ENCODE measurements at regions not wholly inside any gene's neighbourhood (a gene's known extent, or its start where the extent isn't known, plus 50 kb on each side); places are given as distances from the start of the nearest gene placed in this dataset.

DNA sequence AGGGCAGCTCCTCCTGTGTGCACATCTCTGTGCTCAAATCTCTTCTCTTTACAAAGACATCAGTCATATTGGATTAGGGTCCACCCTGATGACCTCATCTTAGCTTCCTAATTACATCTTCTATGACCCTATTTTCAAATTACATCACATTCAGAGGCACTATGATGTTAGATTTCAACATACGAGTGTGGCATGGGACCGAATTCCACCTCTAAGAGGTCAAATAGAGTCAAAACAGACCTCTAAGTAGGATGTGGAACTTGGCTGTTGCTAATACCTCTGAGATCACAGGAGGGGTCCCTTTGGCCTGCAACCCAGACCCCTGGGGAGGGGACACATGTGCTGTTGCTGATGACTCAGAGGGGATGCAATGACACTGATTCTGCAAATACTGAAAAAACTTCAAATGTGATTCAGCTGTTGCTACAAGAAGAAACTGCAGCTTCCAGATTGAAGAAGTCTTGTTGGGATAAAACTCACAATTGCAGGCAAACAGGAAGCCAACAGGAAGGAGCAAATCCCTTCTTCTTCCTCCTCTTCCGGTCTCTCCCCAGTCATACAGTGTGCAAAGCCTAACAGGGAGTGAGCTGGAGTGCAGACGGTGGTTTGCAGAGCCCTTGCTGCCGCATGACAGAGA is 216.2 kb downstream of the MYLK4 start:
- no peaks in the 10 kb centered on the region for H3K27me3 ChIP-seq
- TF ChIP-seq, protein P1, sequence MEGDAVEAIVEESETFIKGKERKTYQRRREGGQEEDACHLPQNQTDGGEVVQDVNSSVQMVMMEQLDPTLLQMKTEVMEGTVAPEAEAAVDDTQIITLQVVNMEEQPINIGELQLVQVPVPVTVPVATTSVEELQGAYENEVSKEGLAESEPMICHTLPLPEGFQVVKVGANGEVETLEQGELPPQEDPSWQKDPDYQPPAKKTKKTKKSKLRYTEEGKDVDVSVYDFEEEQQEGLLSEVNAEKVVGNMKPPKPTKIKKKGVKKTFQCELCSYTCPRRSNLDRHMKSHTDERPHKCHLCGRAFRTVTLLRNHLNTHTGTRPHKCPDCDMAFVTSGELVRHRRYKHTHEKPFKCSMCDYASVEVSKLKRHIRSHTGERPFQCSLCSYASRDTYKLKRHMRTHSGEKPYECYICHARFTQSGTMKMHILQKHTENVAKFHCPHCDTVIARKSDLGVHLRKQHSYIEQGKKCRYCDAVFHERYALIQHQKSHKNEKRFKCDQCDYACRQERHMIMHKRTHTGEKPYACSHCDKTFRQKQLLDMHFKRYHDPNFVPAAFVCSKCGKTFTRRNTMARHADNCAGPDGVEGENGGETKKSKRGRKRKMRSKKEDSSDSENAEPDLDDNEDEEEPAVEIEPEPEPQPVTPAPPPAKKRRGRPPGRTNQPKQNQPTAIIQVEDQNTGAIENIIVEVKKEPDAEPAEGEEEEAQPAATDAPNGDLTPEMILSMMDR (IDR thresholded peaks at IDR 0.05) = no peak
- TF ChIP-seq POLR2A (IDR thresholded peaks at IDR 0.05) = no peak
- no peak for TF ChIP-seq EP300 (IDR thresholded peaks at IDR 0.05)
- TF ChIP-seq POLR2AphosphoS5 (IDR thresholded peaks at IDR 0.05) = no peak
- DNase-seq = no peak
- H3K36me3 ChIP-seq = no peaks in the 10 kb centered on the region
- peak in 1 of 2 donors; percentile 29 for ATAC-seq (ENCODE audit: low FRiP score in 2 of 2)
- no peak overlapping the region for H3K27ac ChIP-seq
- 42 to 47% methylated on average over 5 of the region's 5 CpGs for WGBS, 2 donors
- H3K4me3 ChIP-seq = no peak overlapping the region
- peaks cover 0 to 6% (median 0%) of the 10 kb centered on the region in 4 donors for H3K9me3 ChIP-seq
- H3K4me1 ChIP-seq = peaks cover 0 to 12% (median 4%) of the 10 kb centered on the region in 4 donors

DNA sequence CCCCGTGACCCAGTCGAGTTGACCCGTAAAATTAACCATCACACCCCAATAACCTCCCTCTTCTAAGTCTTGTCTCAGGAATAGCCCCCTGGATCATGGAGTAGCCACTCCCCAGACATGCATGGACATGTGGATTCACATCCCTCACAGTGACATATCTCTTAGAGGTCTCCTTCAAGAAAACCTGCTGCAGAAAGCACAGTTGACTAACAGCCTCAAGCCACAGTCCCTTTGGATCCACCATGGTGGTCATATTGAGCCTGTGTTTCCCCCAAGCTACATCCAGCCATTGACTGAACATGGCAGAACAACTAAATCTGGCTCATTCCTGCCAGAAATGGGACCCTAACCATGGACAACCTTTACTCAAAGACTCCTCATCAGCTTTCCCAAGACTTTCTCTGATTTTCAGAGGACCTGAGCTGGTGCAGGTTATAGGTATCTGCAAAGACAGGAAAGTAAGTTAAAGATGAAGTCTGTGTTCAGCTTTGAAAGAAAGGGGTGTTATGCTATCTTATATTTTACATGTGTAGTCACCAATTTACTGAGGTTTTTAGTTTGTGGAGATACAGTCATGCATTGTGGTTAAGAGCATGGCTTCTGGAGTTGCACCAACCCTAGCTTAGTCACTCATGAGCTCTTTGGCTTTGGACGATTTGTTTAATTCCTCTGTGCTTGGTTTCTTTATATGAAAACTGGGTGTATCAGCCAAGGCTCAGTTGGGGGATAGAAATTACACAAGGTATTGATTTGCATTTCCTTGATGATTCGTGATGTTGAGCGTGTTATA is 219.1 kb downstream of the MYLK4 start:
- Histone ChIP-seq H3K27me3 (no peaks in the 10 kb centered on the region), H3K9me3 (peaks cover 0 to 6% (median 0%) of the 10 kb centered on the region in 4 donors), H3K27ac (no peak overlapping the region), H3K36me3 (no peaks in the 10 kb centered on the region), H3K4me3 (no peak overlapping the region), H3K4me1 (peaks cover 0 to 11% (median 4%) of the 10 kb centered on the region in 4 donors)
- peak in 1 of 2 donors; percentile 18 for ATAC-seq (ENCODE audit: low FRiP score in 2 of 2)
- no peak for DNase-seq
- TF ChIP-seq POLR2AphosphoS5 (IDR thresholded peaks at IDR 0.05) (no peak), POLR2A (IDR thresholded peaks at IDR 0.05) (no peak), EP300 (IDR thresholded peaks at IDR 0.05) (no peak)
- TF ChIP-seq, protein P1 (IDR thresholded peaks at IDR 0.05) = no peak
- WGBS, 2 donors = 72 to 85% methylated on average over 6 of the region's 6 CpGs

GRCh38 chr6:2529211-2529719 is 221.5 kb downstream of the MYLK4 start:
- DNase-seq = no peak
- no peaks in the 10 kb centered on the region for H3K27me3 ChIP-seq
- TF ChIP-seq POLR2AphosphoS5 (IDR thresholded peaks at IDR 0.05) (no peak), POLR2A (IDR thresholded peaks at IDR 0.05) (no peak), EP300 (IDR thresholded peaks at IDR 0.05) (no peak)
- TF ChIP-seq, protein P1 (IDR thresholded peaks at IDR 0.05) = no peak
- H3K27ac ChIP-seq = no peak overlapping the region
- 61 to 77% methylated on average over 6 to 7 of the region's 7 CpGs for whole genome bisulfite sequencing, 2 donors
- no peak overlapping the region for H3K4me3 ChIP-seq
- ATAC-seq (ENCODE audit: low FRiP score in 2 of 2) = no peak
- H3K4me1 ChIP-seq = no peaks in the 10 kb centered on the region
- H3K9me3 ChIP-seq = peaks cover 0 to 6% (median 0%) of the 10 kb centered on the region in 4 donors
- H3K36me3 ChIP-seq = no peaks in the 10 kb centered on the region

GRCh38 chr6:2528156-2528555 is 222.6 kb downstream of the MYLK4 start:
- no peak overlapping the region for H3K27ac ChIP-seq
- 76 to 85% methylated on average over 4 of the region's 4 CpGs for WGBS, 2 donors
- TF ChIP-seq EP300 (IDR thresholded peaks at IDR 0.05) (no peak), POLR2A (IDR thresholded peaks at IDR 0.05) (no peak), POLR2AphosphoS5 (IDR thresholded peaks at IDR 0.05) (no peak)
- TF ChIP-seq, protein P1 (IDR thresholded peaks at IDR 0.05) = no peak
- no peaks in the 10 kb centered on the region for H3K27me3 ChIP-seq
- H3K36me3 ChIP-seq = no peaks in the 10 kb centered on the region
- DNase-seq = no peak
- peaks cover 0 to 6% (median 1%) of the 10 kb centered on the region in 4 donors for H3K9me3 ChIP-seq
- ATAC-seq (ENCODE audit: low FRiP score in 2 of 2) = no peak
- no peak overlapping the region for H3K4me3 ChIP-seq
- no peaks in the 10 kb centered on the region for H3K4me1 ChIP-seq
